Progenitor cell of endocrine pancreas (in vitro differentiated cells): ENCODE measurements at regions not wholly inside any gene's neighbourhood (a gene's known extent, or its start where the extent isn't known, plus 50 kb on each side); places are given as distances from the start of the nearest gene placed in this dataset.

ENCODE experiments used
- DNase-seq: peaks from one replicate; pipeline ENCODE4 v3.0.0; 2021; ENCODE audit warnings: low spot score; ENCODE audit not compliant: unreplicated experiment
- H3K27ac Mint-ChIP-seq: 2 replicates; pipeline ENCODE4 v1.8.0; 2021; ENCODE audit warnings: mild to moderate bottlenecking, moderate library complexity, mixed read lengths
- H3K27me3 Mint-ChIP-seq: 2 replicates; pipeline ENCODE4 v1.8.0; 2021; ENCODE audit warnings: mixed read lengths
- H3K36me3 Mint-ChIP-seq: 2 replicates; pipeline ENCODE4 v1.8.0; 2022; ENCODE audit warnings: mixed read lengths; ENCODE audit not compliant: insufficient read depth
- H3K4me1 Mint-ChIP-seq: 2 replicates; pipeline ENCODE4 v1.8.0; 2021; ENCODE audit warnings: low read depth, mixed read lengths
- H3K4me3 Mint-ChIP-seq: 2 replicates; pipeline ENCODE4 v1.8.0; 2021; ENCODE audit warnings: low read depth, mild to moderate bottlenecking, moderate library complexity, mixed read lengths
- H3K9me3 Mint-ChIP-seq: 2 replicates; pipeline ENCODE4 v1.8.0; 2021; ENCODE audit warnings: low read depth, mixed read lengths
- TF ChIP-seq, protein P1 (sequence below): fragments of 200-600 bp; sonication (generic); IDR thresholded peaks from one replicate; pipeline ENCODE4 v1.5.0; 2021; ENCODE audit warnings: antibody characterized with exemption, mild to moderate bottlenecking; ENCODE audit not compliant: unreplicated experiment

DNA sequence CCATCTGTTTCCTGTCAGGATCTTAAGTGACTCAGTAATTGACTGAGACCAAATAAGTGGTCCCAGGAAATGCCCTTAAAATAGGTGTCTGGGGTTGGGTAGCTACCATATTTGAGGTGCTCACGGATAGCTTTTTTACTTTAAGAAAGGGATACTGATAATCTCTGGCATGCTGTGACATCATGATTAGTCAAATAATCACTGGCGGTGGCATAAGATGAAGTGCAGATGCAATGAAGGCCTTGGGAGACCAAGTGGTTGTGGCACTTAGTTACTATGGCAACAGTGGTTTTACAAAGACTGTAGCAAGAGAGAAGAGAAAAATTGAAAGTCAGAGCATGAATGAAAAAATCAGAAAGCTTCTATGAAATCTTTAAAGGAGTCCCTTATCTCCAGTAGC lies 114.5 kb upstream of the SLIT2 start:
- no peaks in the 10 kb centered on the region for H3K36me3 Mint-ChIP-seq
- H3K9me3 Mint-ChIP-seq, result no peaks in the 10 kb centered on the region
- H3K27me3 Mint-ChIP-seq, result no peaks in the 10 kb centered on the region
- no peak overlapping the region for H3K4me3 Mint-ChIP-seq
- H3K27ac Mint-ChIP-seq, result no peak overlapping the region
- no peak for DNase-seq
- no peaks in the 10 kb centered on the region for H3K4me1 Mint-ChIP-seq
- TF ChIP-seq, protein P1, sequence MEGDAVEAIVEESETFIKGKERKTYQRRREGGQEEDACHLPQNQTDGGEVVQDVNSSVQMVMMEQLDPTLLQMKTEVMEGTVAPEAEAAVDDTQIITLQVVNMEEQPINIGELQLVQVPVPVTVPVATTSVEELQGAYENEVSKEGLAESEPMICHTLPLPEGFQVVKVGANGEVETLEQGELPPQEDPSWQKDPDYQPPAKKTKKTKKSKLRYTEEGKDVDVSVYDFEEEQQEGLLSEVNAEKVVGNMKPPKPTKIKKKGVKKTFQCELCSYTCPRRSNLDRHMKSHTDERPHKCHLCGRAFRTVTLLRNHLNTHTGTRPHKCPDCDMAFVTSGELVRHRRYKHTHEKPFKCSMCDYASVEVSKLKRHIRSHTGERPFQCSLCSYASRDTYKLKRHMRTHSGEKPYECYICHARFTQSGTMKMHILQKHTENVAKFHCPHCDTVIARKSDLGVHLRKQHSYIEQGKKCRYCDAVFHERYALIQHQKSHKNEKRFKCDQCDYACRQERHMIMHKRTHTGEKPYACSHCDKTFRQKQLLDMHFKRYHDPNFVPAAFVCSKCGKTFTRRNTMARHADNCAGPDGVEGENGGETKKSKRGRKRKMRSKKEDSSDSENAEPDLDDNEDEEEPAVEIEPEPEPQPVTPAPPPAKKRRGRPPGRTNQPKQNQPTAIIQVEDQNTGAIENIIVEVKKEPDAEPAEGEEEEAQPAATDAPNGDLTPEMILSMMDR, result no peak

DNA sequence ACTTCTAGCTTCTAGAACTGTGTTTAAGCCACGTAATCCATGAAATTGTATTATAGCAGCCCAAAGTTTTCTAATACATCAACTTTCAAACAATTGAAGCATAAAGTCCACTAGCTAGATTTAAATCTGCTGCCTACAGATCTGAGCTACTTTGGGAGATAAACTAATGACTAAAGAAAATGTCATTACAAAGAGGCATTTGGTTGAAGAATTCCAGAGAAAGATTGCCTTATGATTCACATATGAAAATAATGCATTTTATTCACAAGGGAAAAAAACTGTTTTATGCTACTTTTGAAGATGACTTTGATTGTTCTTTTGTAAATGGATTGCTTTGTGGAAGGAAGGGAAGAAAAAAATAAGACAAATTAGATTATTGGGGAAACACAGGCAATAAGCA lies 124.1 kb upstream of the SLIT2 start:
- Mint-ChIP-seq H3K4me3 (no peak overlapping the region), H3K4me1 (no peaks in the 10 kb centered on the region), H3K36me3 (no peaks in the 10 kb centered on the region), H3K27me3 (no peaks in the 10 kb centered on the region), H3K27ac (no peak overlapping the region), H3K9me3 (no peaks in the 10 kb centered on the region)
- TF ChIP-seq, protein P1, result no peak
- DNase-seq, result no peak

DNA sequence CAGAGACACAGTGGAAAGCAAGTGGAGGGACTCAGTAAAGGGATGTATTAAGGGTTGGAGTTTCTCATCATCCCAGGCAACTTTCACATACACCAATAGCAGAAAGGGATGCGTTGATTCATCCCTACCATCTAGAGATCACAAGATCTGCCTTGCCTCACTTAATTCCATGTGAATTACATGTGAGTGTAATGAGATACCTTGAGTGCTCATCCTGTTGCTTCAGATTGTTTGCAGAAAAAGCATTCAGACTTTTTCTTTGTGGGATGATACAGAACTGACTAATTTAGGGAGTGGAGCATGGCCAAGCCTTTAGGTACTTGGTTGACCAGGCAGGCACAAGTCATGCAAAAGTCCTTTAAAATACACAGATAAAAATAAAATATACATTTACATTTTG lies 124.8 kb upstream of the SLIT2 start:
- DNase-seq, result no peak
- Mint-ChIP-seq H3K9me3 (no peaks in the 10 kb centered on the region), H3K27me3 (no peaks in the 10 kb centered on the region), H3K36me3 (no peaks in the 10 kb centered on the region), H3K27ac (no peak overlapping the region), H3K4me3 (no peak overlapping the region), H3K4me1 (no peaks in the 10 kb centered on the region)
- TF ChIP-seq, protein P1, result no peak

DNA sequence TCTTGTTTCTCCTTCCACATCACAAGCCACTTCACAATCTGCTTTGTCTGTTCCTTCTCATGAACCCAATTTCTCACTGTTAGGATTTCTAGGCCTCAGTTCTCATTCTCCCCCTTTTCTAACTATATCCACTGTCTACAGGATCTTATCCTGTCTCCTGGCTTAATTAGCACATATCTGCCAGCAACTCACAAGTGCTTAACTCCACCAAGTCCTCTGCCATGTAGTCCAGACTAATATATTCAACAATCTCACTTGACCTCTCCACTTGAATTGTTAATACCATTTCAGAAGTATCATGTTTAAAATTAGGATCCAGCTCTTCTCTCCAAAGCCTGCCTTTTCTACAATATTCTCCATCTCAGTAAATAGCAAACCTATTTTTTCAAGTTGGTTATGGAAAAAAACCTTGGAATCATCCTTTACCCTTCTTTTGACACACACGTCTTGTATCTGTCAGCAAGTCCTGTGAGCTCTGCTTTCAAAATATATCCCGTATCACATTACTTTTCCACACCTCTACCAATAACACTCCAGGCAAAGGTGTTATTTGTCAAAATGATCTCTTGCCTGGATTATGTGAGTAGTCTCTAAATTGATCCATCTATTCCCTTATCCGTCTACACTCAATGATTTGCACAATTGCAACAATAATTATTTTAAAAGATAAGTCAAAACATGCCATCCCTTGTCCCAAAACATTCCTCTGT lies 127.2 kb upstream of the SLIT2 start:
- no peaks in the 10 kb centered on the region for H3K36me3 Mint-ChIP-seq
- no peak overlapping the region for H3K27ac Mint-ChIP-seq
- H3K9me3 Mint-ChIP-seq, result no peaks in the 10 kb centered on the region
- TF ChIP-seq, protein P1, result no peak
- no peak overlapping the region for H3K4me3 Mint-ChIP-seq
- H3K27me3 Mint-ChIP-seq, result no peaks in the 10 kb centered on the region
- H3K4me1 Mint-ChIP-seq, result no peaks in the 10 kb centered on the region
- no peak for DNase-seq

DNA sequence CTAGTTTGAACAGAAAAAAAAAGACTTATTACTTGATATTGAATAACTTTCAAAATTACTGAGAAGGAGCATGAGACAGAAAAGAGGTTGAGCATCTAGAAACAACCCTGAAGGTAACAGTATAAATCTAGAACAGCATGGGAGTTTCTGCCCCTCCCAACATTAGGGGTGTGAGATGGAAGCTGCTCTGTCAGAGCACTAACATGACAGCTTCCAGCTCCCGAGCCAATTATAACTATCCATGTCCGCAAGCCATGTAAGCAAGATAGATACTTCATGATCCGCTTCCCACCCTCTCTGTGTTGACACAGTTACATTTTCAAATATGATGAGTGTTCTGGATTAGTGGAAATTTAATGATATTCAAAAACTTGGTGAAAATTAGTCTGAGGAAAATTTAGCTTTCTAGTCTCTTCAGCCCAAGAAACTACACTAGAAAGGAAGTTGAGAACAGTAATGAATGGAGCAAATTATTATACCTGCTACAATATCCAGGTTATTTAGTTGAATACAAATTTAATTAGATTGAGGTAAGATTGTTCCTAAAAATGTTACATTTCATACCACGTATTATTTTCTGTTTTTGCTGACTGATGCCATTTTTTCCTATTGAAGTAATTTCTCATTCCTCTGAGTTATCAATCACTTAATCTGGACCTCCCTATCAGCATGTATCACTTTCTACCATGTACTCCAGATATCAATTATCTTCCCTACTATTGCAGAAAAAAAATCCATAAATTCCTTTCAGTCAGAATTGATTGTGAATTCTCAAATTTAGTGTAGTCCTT lies 129.3 kb upstream of the SLIT2 start:
- H3K4me1 Mint-ChIP-seq, result no peaks in the 10 kb centered on the region
- TF ChIP-seq, protein P1, result no peak
- no peaks in the 10 kb centered on the region for H3K36me3 Mint-ChIP-seq
- no peaks in the 10 kb centered on the region for H3K9me3 Mint-ChIP-seq
- H3K27me3 Mint-ChIP-seq, result peaks cover 15% of the 10 kb centered on the region
- H3K27ac Mint-ChIP-seq, result no peak overlapping the region
- no peak overlapping the region for H3K4me3 Mint-ChIP-seq
- DNase-seq, result no peak
